ENCODE measurements at regions not wholly inside any gene's neighbourhood (a gene's known extent, or its start where the extent isn't known, plus 50 kb on each side); places are given as distances from the start of the nearest gene placed in this dataset.
"Not testable (repeated sequence)": the region's sequence is repeated elsewhere in the genome, so short reads cannot be mapped to it uniquely, and the experiment has no call there.

- intact Hi-C loops (cut with DNase I; ENCODE audit: low total_unique reads): no loop called here
- DNase-seq (ENCODE audit: low spot score in 2 of 2): no peak
- no peak overlapping the region for H3K4me3 ChIP-seq (ENCODE audit: low read depth, poor library complexity, severe bottlenecking)
- 95 to 96% methylated on average over 5 of the region's 5 CpGs for WGBS, 2 donors
- TF ChIP-seq CTCF (IDR thresholded peaks at IDR 0.05) (no peak), POLR2A (IDR thresholded peaks at IDR 0.05) (no peak)
Measured at GRCh38 chr1:212164095-212164872, 120.9 kb upstream of the PPP2R5A start.

GRCh38 chr1:212166244-212166643, 119.0 kb upstream of the PPP2R5A start:
- H3K4me3 ChIP-seq (ENCODE audit: low read depth, poor library complexity, severe bottlenecking): no peak overlapping the region
- WGBS, 2 donors: 73 to 76% methylated on average over 4 of the region's 4 CpGs
- TF ChIP-seq CTCF (IDR thresholded peaks at IDR 0.05) (no peak), POLR2A (IDR thresholded peaks at IDR 0.05) (no peak)
- intact Hi-C loops (cut with DNase I; ENCODE audit: low total_unique reads): no loop called here
- no peak for DNase-seq (ENCODE audit: low spot score in 2 of 2)

GRCh38 chr1:212166644-212167043, 118.6 kb upstream of the PPP2R5A start:
- 39 to 60% methylated on average over 2 of the region's 2 CpGs for WGBS, 2 donors
- H3K4me3 ChIP-seq (ENCODE audit: low read depth, poor library complexity, severe bottlenecking): no peak overlapping the region
- intact Hi-C loops (cut with DNase I; ENCODE audit: low total_unique reads): no loop called here
- DNase-seq (ENCODE audit: low spot score in 2 of 2): no peak
- TF ChIP-seq POLR2A (IDR thresholded peaks at IDR 0.05): no peak
- TF ChIP-seq CTCF (IDR thresholded peaks at IDR 0.05): no peak

GRCh38 chr1:212167098-212167497, 118.1 kb upstream of the PPP2R5A start:
- no peak for DNase-seq (ENCODE audit: low spot score in 2 of 2)
- 48 to 54% methylated on average over 6 to 7 of the region's 7 CpGs for WGBS, 2 donors
- no peak overlapping the region for H3K4me3 ChIP-seq (ENCODE audit: low read depth, poor library complexity, severe bottlenecking)
- intact Hi-C loops (cut with DNase I; ENCODE audit: low total_unique reads): no loop called here
- TF ChIP-seq CTCF (IDR thresholded peaks at IDR 0.05) (no peak), POLR2A (IDR thresholded peaks at IDR 0.05) (no peak)

- no peak overlapping the region for H3K4me3 ChIP-seq (ENCODE audit: low read depth, poor library complexity, severe bottlenecking)
- intact Hi-C loops (cut with DNase I; ENCODE audit: low total_unique reads): no loop called here
- WGBS, 2 donors: 74 to 88% methylated on average over 3 of the region's 3 CpGs
- TF ChIP-seq CTCF (IDR thresholded peaks at IDR 0.05) (no peak), POLR2A (IDR thresholded peaks at IDR 0.05) (no peak)
- DNase-seq (ENCODE audit: low spot score in 2 of 2): no peak
Measured at GRCh38 chr1:212173567-212173966, 111.6 kb upstream of the PPP2R5A start.

GRCh38 chr1:212174295-212174694, 110.9 kb upstream of the PPP2R5A start:
- 96 to 97% methylated on average over 9 of the region's 9 CpGs for WGBS, 2 donors
- intact Hi-C loops (cut with DNase I; ENCODE audit: low total_unique reads); DNase-seq (ENCODE audit: low spot score in 2 of 2); H3K4me3 ChIP-seq (ENCODE audit: low read depth, poor library complexity, severe bottlenecking): not testable (repeated sequence)
